IMR-90 (cell line): ENCODE measurements at regions not wholly inside any gene's neighbourhood (a gene's known extent, or its start where the extent isn't known, plus 50 kb on each side); places are given as distances from the start of the nearest gene placed in this dataset.

Experiments used
- ATAC-seq: fragments of 200-7000 bp; cut with Tn5 transposase; 2 replicates; pipeline ENCODE4 v1.9.1; 2020; ENCODE audit warnings: low read depth, mild to moderate bottlenecking, moderate library complexity
- BruUV-seq: library from RNA; stranded (reverse); fragments of 400-500 nt; replicated peaks from 2 replicates; lab custom pipeline; 2021; lab: Mats Ljungman, UMichigan
- CTCF ChIA-PET: fragments of 300-600 bp; formaldehyde crosslinking; extraction: SDS; loops from one replicate; lab custom pipeline; 2021; ENCODE audit warnings: antibody characterized with exemption; lab: Yijun Ruan, JAX
- POLR2A ChIA-PET: fragments of 300-600 bp; sonication (Branson Sonifier 250); formaldehyde crosslinking; loops from one replicate; lab custom pipeline; 2022; ENCODE audit warnings: antibody characterized with exemption; ENCODE audit not compliant: unreplicated experiment; lab: Charles Lee
- DNase-seq: peaks from one replicate; pipeline ENCODE4 v3.0.0; 2013
- H2AFZ ChIP-seq: replicated peaks from 2 replicates; pipeline ENCODE3; 2013; ENCODE audit warnings: low read length, mild to moderate bottlenecking; ENCODE audit not compliant: poor library complexity
- H2AK5ac ChIP-seq: 2 replicates; pipeline ENCODE4 v1.6.1; 2013; ENCODE audit warnings: low read depth, low read length, inconsistent platforms
- H2AK9ac ChIP-seq: replicated peaks from 2 replicates; pipeline ENCODE3; 2013; ENCODE audit warnings: mild to moderate bottlenecking, low read depth, low read length, moderate library complexity; ENCODE audit not compliant: poor library complexity
- H2BK120ac ChIP-seq: 2 replicates; pipeline ENCODE4 v1.6.1; 2013; ENCODE audit warnings: low read depth, low read length, inconsistent platforms
- H2BK15ac ChIP-seq: 3 replicates; pipeline ENCODE4 v1.6.1; 2013; ENCODE audit warnings: low read depth, low read length, inconsistent platforms
- H2BK20ac ChIP-seq: 2 replicates; pipeline ENCODE4 v1.6.1; 2013; ENCODE audit warnings: low read depth, mild to moderate bottlenecking, inconsistent platforms, low read length, moderate library complexity
- H2BK5ac ChIP-seq: 2 replicates; pipeline ENCODE4 v1.6.1; 2013; ENCODE audit warnings: mild to moderate bottlenecking, low read depth, low read length, inconsistent platforms; ENCODE audit not compliant: poor library complexity, severe bottlenecking
- H3K14ac ChIP-seq: replicated peaks from 2 replicates; pipeline ENCODE4 v1.6.1; 2013; ENCODE audit warnings: low read depth, low read length, inconsistent platforms
- H3K18ac ChIP-seq: 2 replicates; pipeline ENCODE4 v1.6.1; 2013; ENCODE audit warnings: low read depth, low read length, control low read depth
- H3K23ac ChIP-seq: 2 replicates; pipeline ENCODE4 v1.6.1; 2013; ENCODE audit warnings: low read depth, low read length, inconsistent platforms
- H3K27ac ChIP-seq: 2 replicates; pipeline ENCODE4 v1.5.1; 2013; ENCODE audit warnings: mild to moderate bottlenecking, control low read depth, low read length; ENCODE audit not compliant: insufficient read depth
- H3K27me3 ChIP-seq: 2 replicates; pipeline ENCODE4 v1.6.1; 2013; ENCODE audit warnings: low read length; ENCODE audit not compliant: control insufficient read depth, insufficient read depth
- H3K36me3 ChIP-seq: 2 replicates; pipeline ENCODE4 v1.6.1; 2013; ENCODE audit warnings: low read length, mixed read lengths; ENCODE audit not compliant: control insufficient read depth, insufficient read depth
- H3K4ac ChIP-seq: 2 replicates; pipeline ENCODE4 v1.6.1; 2013; ENCODE audit warnings: low read depth, low read length, inconsistent platforms
- H3K4me1 ChIP-seq: 2 replicates; pipeline ENCODE4 v1.6.1; 2013; ENCODE audit warnings: low read length, mixed read lengths; ENCODE audit not compliant: control insufficient read depth, insufficient read depth
- H3K4me2 ChIP-seq: 2 replicates; pipeline ENCODE4 v1.6.1; 2013; ENCODE audit warnings: low read depth, mild to moderate bottlenecking, control low read depth, low read length, moderate library complexity
- H3K4me3 ChIP-seq: 2 replicates; pipeline ENCODE4 v1.5.1; 2013; ENCODE audit warnings: low read depth, mild to moderate bottlenecking, control low read depth, low read length, moderate library complexity; ENCODE audit not compliant: insufficient read depth
- H3K56ac ChIP-seq: 2 replicates; pipeline ENCODE4 v1.6.1; 2013; ENCODE audit warnings: low read length, inconsistent platforms; ENCODE audit not compliant: insufficient read depth; ENCODE audit errors: extremely low read depth
- H3K79me1 ChIP-seq, 2 experiments: 2 replicates each; pipeline ENCODE4 v1.6.1; 2013; ENCODE audit warnings: low read length in 2 of 2, inconsistent platforms in 1 of 2, low read depth in 1 of 2
- H3K9ac ChIP-seq: 2 replicates; pipeline ENCODE4 v1.6.1; 2013; ENCODE audit warnings: low read depth, low read length, control low read depth
- H3K9me1 ChIP-seq: 2 replicates; pipeline ENCODE4 v1.6.1; 2013; ENCODE audit warnings: low read length, inconsistent platforms; ENCODE audit not compliant: insufficient read depth
- H3K9me3 ChIP-seq: 2 replicates; pipeline ENCODE4 v1.6.1; 2013; ENCODE audit warnings: low read length; ENCODE audit not compliant: control insufficient read depth, insufficient read depth
- H4K20me1 ChIP-seq: 2 replicates; pipeline ENCODE4 v1.6.1; 2013; ENCODE audit warnings: low read length, inconsistent platforms; ENCODE audit not compliant: insufficient read depth
- H4K5ac ChIP-seq: 2 replicates; pipeline ENCODE4 v1.6.1; 2013; ENCODE audit warnings: mild to moderate bottlenecking, low read depth, low read length, control low read depth
- H4K8ac ChIP-seq, 2 experiments: 2 replicates each; pipeline ENCODE4 v1.6.1; 2013; ENCODE audit warnings: low read depth in 2 of 2, low read length in 2 of 2, control low read depth in 1 of 2, inconsistent platforms in 1 of 2
- H4K91ac ChIP-seq: 2 replicates; pipeline ENCODE4 v1.6.1; 2013; ENCODE audit warnings: low read depth, low read length, inconsistent platforms; ENCODE audit not compliant: insufficient read depth
- BHLHE40 ChIP-seq: fragments of 150-350 bp; IDR thresholded peaks from 2 replicates; pipeline ENCODE4 v1.6.1; 2016; ENCODE audit warnings: mild to moderate bottlenecking, low read depth, low read length
- CEBPB ChIP-seq: IDR thresholded peaks from 2 replicates; pipeline ENCODE4 v1.6.1; 2012; ENCODE audit warnings: low read depth, low read length, improper control_type of control experiment
- CHD1 ChIP-seq: IDR thresholded peaks from 2 replicates; pipeline ENCODE4 v1.6.1; 2012; ENCODE audit warnings: low read depth, low read length, improper control_type of control experiment
- ELK1 ChIP-seq: fragments of 150-350 bp; IDR thresholded peaks from 2 replicates; pipeline ENCODE4 v1.6.1; 2016; ENCODE audit warnings: low read depth, mild to moderate bottlenecking, low read length, moderate library complexity, borderline replicate concordance
- FOS ChIP-seq: fragments of 150-350 bp; IDR thresholded peaks from 2 replicates; pipeline ENCODE4 v1.6.1; 2016; ENCODE audit warnings: low read depth, low read length
- MAFK ChIP-seq: IDR thresholded peaks from 2 replicates; pipeline ENCODE4 v1.6.1; 2012; ENCODE audit warnings: low read depth, low read length, improper control_type of control experiment
- MAZ ChIP-seq: IDR thresholded peaks from 2 replicates; pipeline ENCODE4 v1.6.1; 2012; ENCODE audit warnings: low read depth, mild to moderate bottlenecking, low read length, improper control_type of control experiment, moderate library complexity, borderline replicate concordance
- NFE2L2 ChIP-seq: fragments of 150-350 bp; IDR thresholded peaks from 2 replicates; pipeline ENCODE4 v1.6.1; 2016; ENCODE audit warnings: low read depth, mild to moderate bottlenecking, low read length
- POLR2A ChIP-seq: IDR thresholded peaks from 2 replicates; pipeline ENCODE4 v1.6.1; 2012; ENCODE audit warnings: mild to moderate bottlenecking, low read depth, low read length
- RAD21 ChIP-seq: IDR thresholded peaks from 2 replicates; pipeline ENCODE4 v1.6.1; 2012; ENCODE audit warnings: low read length, improper control_type of control experiment
- RCOR1 ChIP-seq: IDR thresholded peaks from 2 replicates; pipeline ENCODE4 v1.6.1; 2012; ENCODE audit warnings: mild to moderate bottlenecking, low read length, improper control_type of control experiment; ENCODE audit not compliant: insufficient replicate concordance
- RFX5 ChIP-seq: IDR thresholded peaks from 2 replicates; pipeline ENCODE4 v1.8.0; 2012; ENCODE audit warnings: low read depth, mild to moderate bottlenecking, low read length, moderate library complexity
- SMC3 ChIP-seq: fragments of 150-350 bp; IDR thresholded peaks from 2 replicates; pipeline ENCODE4 v1.6.1; 2016; ENCODE audit warnings: low read depth, mild to moderate bottlenecking, antibody characterized with exemption, low read length, moderate library complexity
- WGBS, 2 experiments: methylation state at CpG; one replicate each; pipeline versions ENCODE4 v1.1.5 to v1.1.7; 2013; ENCODE audit warnings: missing lambda C conversion rate in 2 of 2; ENCODE audit not compliant: insufficient read length in 1 of 2; ENCODE audit errors: extremely low coverage in 2 of 2; 5-methylcytosine and 5-hydroxymethylcytosine counted together
- dilution Hi-C: fragments of 300-500 bp; cut with HindIII; formaldehyde crosslinking; loops from one replicate; pipeline ENCODE4 v1.14.3; 2018; ENCODE audit warnings: low sequenced_read_pairs; ENCODE audit not compliant: unreplicated experiment
- in situ Hi-C: fragments of 300-500 bp; cut with MboI; formaldehyde crosslinking; loops from 3 replicates; pipeline ENCODE4 v1.14.3; 2019; ENCODE audit warnings: low sequenced_read_pairs, inconsistent platforms, mixed read lengths
- intact Hi-C: fragments of 100-400 bp; cut with micrococcal nuclease; formaldehyde crosslinking; loops from 2 replicates; pipeline ENCODE4 v1.10.0; 2022
- TF ChIP-seq, protein P1 (sequence below): fragments of 150-350 bp; IDR thresholded peaks from 2 replicates; pipeline ENCODE4 v1.6.1; 2017; ENCODE audit warnings: mild to moderate bottlenecking, antibody characterized with exemption, low read length, low read depth

GRCh38 chr18:7464245-7464966 is 102.7 kb upstream of the PTPRM start (continued):
- TF ChIP-seq SMC3 (no peak), ELK1 (no peak), NFE2L2 (no peak), FOS (no peak), BHLHE40 (no peak)

DNA sequence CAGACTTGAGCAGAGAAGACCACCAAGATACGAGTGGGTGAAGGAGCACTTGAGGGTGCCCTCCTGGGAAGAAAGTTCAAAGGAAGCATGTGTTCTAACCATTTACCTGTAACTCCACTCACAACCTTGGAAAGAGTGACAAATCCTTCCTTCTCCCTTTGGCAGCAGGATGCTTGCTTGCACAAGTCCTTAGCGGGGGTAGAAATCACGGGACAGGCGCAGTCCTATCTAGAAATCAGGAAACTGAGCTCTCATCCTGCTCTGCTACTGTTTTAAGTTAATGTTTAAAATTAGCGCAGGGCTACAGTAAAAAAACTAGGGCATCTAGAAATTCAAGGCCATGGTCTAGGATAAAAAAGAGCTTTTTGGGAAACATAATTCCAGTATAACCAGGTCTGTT is 100.9 kb upstream of the PTPRM start:
- Histone ChIP-seq H3K4me1 (no peaks in the 10 kb centered on the region), H3K27me3 (peaks cover 6% of the 10 kb centered on the region), H2AFZ (no peak overlapping the region), H3K27ac (no peak overlapping the region), H2AK5ac (no peak overlapping the region), H3K14ac (no peak overlapping the region), H4K20me1 (no peaks in the 10 kb centered on the region), H2BK5ac (no peak overlapping the region), H3K4me3 (no peak overlapping the region), H2BK20ac (no peak overlapping the region), H3K56ac (no peak overlapping the region), H3K4me2 (no peak overlapping the region), H3K23ac (no peak overlapping the region), H3K4ac (no peak overlapping the region), H3K36me3 (no peaks in the 10 kb centered on the region), H3K9me3 (no peaks in the 10 kb centered on the region), H2AK9ac (no peak overlapping the region), H4K8ac (no peak overlapping the region), H4K5ac (no peak overlapping the region), H3K79me1 (no peaks in the 10 kb centered on the region), H3K9me1 (no peaks in the 10 kb centered on the region; the same call in 1 of the 2 replicates), H2BK15ac (no peak overlapping the region), H2BK120ac (no peak overlapping the region), H4K91ac (no peak overlapping the region), H3K9ac (no peak overlapping the region), H3K18ac (no peak overlapping the region)
- intact Hi-C loops, result no loop called here
- BruUV-seq, result no TSS peak
- DNase-seq, result no peak
- no CpG with 5 or more reads among the region's 5 CpGs for WGBS, 2 experiments
- ChIA-PET POLR2A (no interaction called here), CTCF (interaction anchor here (1.0 kb wide), 1 partner anchor 14 kb away, joined by 3 read pairs; no protein-coding TSS in a partner anchor)
- ATAC-seq, result no peak
- dilution Hi-C loops, result no loop called here
- in situ Hi-C loops, result no loop called here
- no peak for TF ChIP-seq ELK1
- no peak for TF ChIP-seq FOS
- no peak for TF ChIP-seq POLR2A
- TF ChIP-seq RCOR1, result no peak
- no peak for TF ChIP-seq MAZ
- no peak for TF ChIP-seq NFE2L2
- TF ChIP-seq CHD1, result no peak
- no peak for TF ChIP-seq MAFK
- TF ChIP-seq SMC3, result no peak
- no peak for TF ChIP-seq RAD21
- TF ChIP-seq BHLHE40, result no peak
- TF ChIP-seq RFX5, result no peak
- TF ChIP-seq, protein P1, sequence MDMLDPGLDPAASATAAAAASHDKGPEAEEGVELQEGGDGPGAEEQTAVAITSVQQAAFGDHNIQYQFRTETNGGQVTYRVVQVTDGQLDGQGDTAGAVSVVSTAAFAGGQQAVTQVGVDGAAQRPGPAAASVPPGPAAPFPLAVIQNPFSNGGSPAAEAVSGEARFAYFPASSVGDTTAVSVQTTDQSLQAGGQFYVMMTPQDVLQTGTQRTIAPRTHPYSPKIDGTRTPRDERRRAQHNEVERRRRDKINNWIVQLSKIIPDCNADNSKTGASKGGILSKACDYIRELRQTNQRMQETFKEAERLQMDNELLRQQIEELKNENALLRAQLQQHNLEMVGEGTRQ, result no peak
- no peak for TF ChIP-seq CEBPB
